Calu3 (cell line): ENCODE measurements at regions not wholly inside any gene's neighbourhood (a gene's known extent, or its start where the extent isn't known, plus 50 kb on each side); places are given as distances from the start of the nearest gene placed in this dataset.

Experiments
- BruUV-seq: library from RNA; stranded (reverse); fragments of 400-500 nt; replicated peaks from 2 replicates; lab custom pipeline; 2021; lab: Mats Ljungman, UMichigan
- CTCF ChIA-PET: fragments of 300-600 bp; sonication (Branson Sonifier 250); formaldehyde crosslinking; loops from one replicate; lab custom pipeline; 2022; ENCODE audit warnings: antibody characterized with exemption; lab: Charles Lee
- DNase-seq: peaks from one replicate; pipeline ENCODE4 v3.0.0; 2022
- H3K27ac Mint-ChIP-seq: one replicate; pipeline ENCODE4 v1.8.0; 2022; ENCODE audit warnings: mixed read lengths; ENCODE audit not compliant: unreplicated experiment
- H3K27me3 Mint-ChIP-seq: one replicate; pipeline ENCODE4 v1.8.0; 2022; ENCODE audit warnings: mixed read lengths; ENCODE audit not compliant: unreplicated experiment
- H3K36me3 Mint-ChIP-seq: one replicate; pipeline ENCODE4 v1.8.0; 2022; ENCODE audit warnings: mild to moderate bottlenecking, moderate library complexity, mixed read lengths; ENCODE audit not compliant: insufficient read depth, unreplicated experiment
- H3K4me1 Mint-ChIP-seq: one replicate; pipeline ENCODE4 v1.8.0; 2022; ENCODE audit warnings: mild to moderate bottlenecking, low read depth, mixed read lengths; ENCODE audit not compliant: unreplicated experiment
- H3K4me3 Mint-ChIP-seq: one replicate; pipeline ENCODE4 v1.8.0; 2022; ENCODE audit warnings: mild to moderate bottlenecking, low read depth, moderate library complexity, mixed read lengths; ENCODE audit not compliant: unreplicated experiment
- H3K9me3 Mint-ChIP-seq: one replicate; pipeline ENCODE4 v1.8.0; 2022; ENCODE audit warnings: low read depth, mixed read lengths; ENCODE audit not compliant: unreplicated experiment
- intact Hi-C: fragments of 100-400 bp; cut with micrococcal nuclease; formaldehyde crosslinking; loops from one replicate; pipeline ENCODE4 v1.10.0; 2022; ENCODE audit not compliant: unreplicated experiment
- TF ChIP-seq, protein P1 (sequence below): fragments of 200-600 bp; IDR thresholded peaks from one replicate; pipeline ENCODE4 v1.8.0; 2022; ENCODE audit warnings: antibody characterized with exemption; ENCODE audit not compliant: unreplicated experiment

DNA sequence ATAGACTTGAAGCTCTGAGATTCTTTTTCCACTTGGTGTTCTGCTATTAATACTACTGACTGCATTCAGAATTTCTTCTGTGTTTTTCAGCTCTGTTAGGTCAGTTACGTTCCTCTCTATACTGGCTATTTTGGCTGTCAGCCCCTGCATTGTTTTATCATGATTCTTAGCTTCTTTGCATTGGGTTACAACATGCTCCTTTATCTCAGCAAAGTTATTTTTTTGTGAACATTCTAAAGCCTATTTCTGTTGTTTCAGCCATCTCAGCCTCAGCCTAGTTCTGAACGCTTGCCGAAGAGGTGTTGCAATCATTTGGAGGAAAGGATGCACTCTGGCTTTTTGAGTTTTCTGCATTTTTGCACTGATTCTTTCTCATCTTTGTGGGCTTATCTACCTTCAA lies 201.5 kb upstream of the GNAI1 start:
- Mint-ChIP-seq H3K36me3 (no peaks in the 10 kb centered on the region), H3K27me3 (no peaks in the 10 kb centered on the region), H3K4me1 (no peaks in the 10 kb centered on the region), H3K27ac (no peak overlapping the region), H3K9me3 (no peaks in the 10 kb centered on the region), H3K4me3 (no peak overlapping the region)
- no peak for DNase-seq
- BruUV-seq: no TSS peak
- TF ChIP-seq, protein P1, sequence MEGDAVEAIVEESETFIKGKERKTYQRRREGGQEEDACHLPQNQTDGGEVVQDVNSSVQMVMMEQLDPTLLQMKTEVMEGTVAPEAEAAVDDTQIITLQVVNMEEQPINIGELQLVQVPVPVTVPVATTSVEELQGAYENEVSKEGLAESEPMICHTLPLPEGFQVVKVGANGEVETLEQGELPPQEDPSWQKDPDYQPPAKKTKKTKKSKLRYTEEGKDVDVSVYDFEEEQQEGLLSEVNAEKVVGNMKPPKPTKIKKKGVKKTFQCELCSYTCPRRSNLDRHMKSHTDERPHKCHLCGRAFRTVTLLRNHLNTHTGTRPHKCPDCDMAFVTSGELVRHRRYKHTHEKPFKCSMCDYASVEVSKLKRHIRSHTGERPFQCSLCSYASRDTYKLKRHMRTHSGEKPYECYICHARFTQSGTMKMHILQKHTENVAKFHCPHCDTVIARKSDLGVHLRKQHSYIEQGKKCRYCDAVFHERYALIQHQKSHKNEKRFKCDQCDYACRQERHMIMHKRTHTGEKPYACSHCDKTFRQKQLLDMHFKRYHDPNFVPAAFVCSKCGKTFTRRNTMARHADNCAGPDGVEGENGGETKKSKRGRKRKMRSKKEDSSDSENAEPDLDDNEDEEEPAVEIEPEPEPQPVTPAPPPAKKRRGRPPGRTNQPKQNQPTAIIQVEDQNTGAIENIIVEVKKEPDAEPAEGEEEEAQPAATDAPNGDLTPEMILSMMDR: no peak
- intact Hi-C loops: no loop called here
- CTCF ChIA-PET: no interaction called here

DNA sequence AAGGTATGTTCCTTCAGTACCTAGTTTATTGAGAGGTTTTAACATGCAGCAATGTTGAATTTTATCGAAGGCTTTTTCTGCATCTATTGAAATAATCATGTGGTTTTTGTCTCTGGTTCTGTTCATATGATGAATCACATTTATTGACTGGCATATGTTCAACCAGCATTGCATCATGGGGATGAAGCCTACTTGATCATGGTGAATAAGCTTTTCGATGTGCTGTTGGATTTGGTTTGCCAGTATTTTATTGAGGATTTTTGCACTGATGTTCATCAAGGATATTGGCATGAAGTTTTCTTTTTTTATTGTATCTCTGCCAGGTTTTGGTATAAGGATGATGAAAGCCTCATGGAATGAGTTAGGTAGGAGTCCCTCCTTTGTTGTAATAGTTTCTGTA lies 204.0 kb upstream of the GNAI1 start:
- no peak for DNase-seq
- no TSS peak for BruUV-seq
- Mint-ChIP-seq H3K27ac (no peak overlapping the region), H3K4me3 (no peak overlapping the region), H3K4me1 (no peaks in the 10 kb centered on the region), H3K9me3 (no peaks in the 10 kb centered on the region), H3K27me3 (no peaks in the 10 kb centered on the region), H3K36me3 (no peaks in the 10 kb centered on the region)
- TF ChIP-seq, protein P1: no peak
- intact Hi-C loops: no loop called here
- CTCF ChIA-PET: interaction anchor here (0.6 kb wide), 2 partner anchors 147 to 449 kb away, joined by 3 read pairs; no protein-coding TSS in a partner anchor

DNA sequence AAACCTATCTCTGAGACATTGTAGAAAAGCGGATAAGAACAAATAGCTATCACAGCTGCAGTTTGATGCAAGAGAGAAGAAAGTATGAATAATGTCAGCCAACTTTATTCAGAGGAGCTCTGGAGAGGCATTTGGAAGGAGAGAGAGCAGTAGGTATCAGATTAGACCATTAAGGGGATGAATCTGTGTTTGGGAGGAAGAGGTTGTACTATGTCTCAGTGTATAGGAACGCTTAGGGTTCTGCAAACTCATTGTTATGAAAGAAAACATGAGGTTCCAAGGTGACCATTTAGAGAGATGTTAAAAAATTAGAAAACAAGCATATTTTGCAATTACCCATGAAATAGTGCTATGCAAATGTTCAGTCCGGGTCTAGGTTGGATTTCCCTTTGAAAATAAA lies 207.5 kb upstream of the GNAI1 start:
- H3K27ac Mint-ChIP-seq: no peak overlapping the region
- H3K27me3 Mint-ChIP-seq: no peaks in the 10 kb centered on the region
- peaks cover 6% of the 10 kb centered on the region for H3K9me3 Mint-ChIP-seq
- H3K4me3 Mint-ChIP-seq: no peak overlapping the region
- intact Hi-C loops: no loop called here
- H3K36me3 Mint-ChIP-seq: no peaks in the 10 kb centered on the region
- no peaks in the 10 kb centered on the region for H3K4me1 Mint-ChIP-seq
- no peak for DNase-seq
- CTCF ChIA-PET: no interaction called here
- TF ChIP-seq, protein P1: no peak
- no TSS peak for BruUV-seq

DNA sequence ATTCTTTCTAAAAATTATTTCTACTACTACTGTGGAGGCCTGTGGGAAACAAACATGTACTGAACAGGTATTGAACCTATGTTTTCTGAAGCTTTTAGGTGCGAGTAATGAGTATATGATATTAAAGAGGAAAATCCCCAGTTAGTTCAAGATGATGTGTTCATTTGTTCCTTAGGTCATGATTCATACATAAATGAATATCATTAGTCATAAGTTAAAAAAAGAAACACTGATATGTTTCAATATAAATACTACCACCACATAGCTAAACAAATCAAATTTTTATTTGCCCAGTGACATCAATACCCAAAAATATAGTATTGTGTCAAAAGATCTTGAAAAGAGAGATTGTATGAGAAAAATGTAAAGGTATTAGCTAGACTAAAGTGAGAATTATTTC lies 210.7 kb upstream of the GNAI1 start:
- BruUV-seq: no TSS peak
- Mint-ChIP-seq H3K9me3 (peaks cover 6% of the 10 kb centered on the region), H3K4me1 (no peaks in the 10 kb centered on the region), H3K27me3 (no peaks in the 10 kb centered on the region), H3K4me3 (no peak overlapping the region), H3K27ac (no peak overlapping the region), H3K36me3 (no peaks in the 10 kb centered on the region)
- intact Hi-C loops: no loop called here
- CTCF ChIA-PET: no interaction called here
- TF ChIP-seq, protein P1: no peak
- DNase-seq: no peak
